Urothelium cell line (cell line): ENCODE measurements at regions not wholly inside any gene's neighbourhood (a gene's known extent, or its start where the extent isn't known, plus 50 kb on each side); places are given as distances from the start of the nearest gene placed in this dataset.
A peak's percentile ranks its signal among the peaks of the same experiment; 100 is the strongest.

Experiments used
- DNase-seq: peaks from one replicate; pipeline ENCODE4 v3.0.0; 2011; ENCODE audit warnings: low spot score, mixed read lengths
- FAIRE-seq: peaks from 2 replicates; lab custom pipeline; 2011; peaks lifted over from hg19 to GRCh38; lab: Jason Lieb, UNC

DNA sequence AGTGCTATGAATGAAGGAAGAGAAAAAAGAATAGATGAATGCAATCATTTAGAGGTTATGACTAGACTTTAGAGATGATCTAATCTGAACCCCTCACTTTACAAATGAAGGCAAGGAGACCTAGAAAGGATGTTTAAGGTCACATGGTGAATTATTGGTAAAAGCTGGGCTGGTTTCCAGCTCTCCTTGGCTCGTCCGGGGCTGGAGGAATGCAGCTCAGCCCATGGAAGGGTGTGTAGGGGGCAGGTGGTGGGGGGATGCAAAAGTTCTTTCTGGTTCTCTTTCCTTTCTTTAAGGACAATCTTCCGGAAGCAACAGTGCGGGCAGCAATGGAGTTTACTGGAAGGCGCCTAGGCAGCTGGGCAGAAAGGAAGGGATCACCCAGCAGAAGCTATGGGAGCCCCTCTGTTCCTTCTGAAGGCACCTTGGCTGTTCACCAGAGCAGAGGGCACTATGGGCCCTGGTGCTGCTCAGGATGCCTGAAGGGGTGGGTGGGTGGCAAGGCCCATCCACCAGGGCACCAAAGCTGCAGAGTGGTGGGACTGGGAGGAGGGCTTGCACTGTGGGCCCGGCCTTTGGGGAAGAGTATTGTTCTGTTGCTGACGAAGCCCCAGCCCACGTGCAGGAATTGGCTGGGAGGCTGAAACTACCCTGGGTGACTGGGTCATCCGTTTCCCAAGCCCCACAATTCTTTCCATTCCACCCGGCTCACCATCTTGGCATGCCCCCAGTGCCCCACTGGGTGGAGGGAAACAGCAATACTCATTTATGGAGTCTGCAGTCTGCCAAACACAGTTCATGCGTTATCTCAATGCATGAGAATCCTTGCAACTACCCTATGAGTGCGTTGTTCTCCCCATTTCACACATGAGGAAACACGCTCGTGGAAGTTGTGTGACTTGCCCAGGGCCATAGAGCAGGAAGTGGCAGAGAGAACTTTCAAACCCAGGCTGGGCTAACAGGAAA is 78.2 kb downstream of the IRF2BPL start:
- DNase-seq: peak; percentile 69
- FAIRE-seq: no peak

DNA sequence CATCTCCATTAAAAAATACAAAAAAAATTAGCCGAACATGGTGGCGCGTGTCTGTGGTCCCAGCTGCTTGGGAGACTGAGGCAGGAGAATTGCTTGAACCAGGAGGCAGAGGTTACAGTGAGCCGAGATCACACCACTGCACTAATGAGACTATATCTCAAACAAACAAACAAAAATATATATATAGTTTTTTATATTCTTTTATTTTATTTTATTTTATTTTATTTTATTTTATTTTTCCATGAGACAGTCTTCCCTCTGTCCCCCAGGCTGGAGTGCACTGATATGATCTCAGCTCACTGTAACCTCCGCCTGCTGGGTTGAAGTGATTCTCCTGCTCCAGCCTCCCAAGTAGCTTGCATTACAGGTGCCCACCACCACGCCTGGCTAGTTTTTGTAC is 79.5 kb downstream of the IRF2BPL start:
- DNase-seq (no peak), FAIRE-seq (no peak)

DNA sequence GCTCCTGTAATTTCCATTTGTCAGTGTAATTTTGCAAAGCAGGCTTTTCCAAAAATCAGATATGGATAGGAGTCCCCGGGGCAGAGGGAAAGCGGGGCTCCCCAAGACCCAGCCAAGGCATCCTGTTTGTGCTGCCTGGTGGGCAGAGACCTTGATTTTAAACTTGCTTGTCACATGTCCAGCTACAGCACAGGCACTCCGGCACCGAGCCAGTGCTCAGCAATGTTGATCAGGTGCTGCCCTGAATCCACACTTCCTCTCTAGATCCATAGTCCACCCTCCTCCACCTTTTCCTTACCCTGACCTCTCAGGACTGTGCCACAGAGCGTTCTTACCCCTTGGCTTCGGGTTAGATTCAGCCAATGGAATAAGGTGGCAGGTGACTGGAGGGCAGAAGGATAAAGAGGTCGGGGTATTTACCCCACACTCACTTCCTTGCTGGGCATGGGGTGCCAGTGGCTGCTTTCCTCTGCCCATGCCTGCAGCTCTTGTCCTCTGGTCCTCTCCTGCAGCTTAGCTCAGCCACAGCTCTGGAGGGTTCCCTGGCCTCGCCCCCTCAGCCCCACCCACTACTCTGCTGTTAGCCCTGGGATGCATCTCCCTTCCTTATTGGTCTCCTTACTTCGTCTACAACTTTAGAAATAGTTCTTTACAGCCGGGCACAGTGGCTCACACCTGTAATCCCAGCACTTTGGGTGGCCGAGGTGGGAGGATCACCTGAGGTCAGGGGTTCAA is 80.1 kb downstream of the IRF2BPL start:
- DNase-seq: no peak
- FAIRE-seq: peak; percentile 40

DNA sequence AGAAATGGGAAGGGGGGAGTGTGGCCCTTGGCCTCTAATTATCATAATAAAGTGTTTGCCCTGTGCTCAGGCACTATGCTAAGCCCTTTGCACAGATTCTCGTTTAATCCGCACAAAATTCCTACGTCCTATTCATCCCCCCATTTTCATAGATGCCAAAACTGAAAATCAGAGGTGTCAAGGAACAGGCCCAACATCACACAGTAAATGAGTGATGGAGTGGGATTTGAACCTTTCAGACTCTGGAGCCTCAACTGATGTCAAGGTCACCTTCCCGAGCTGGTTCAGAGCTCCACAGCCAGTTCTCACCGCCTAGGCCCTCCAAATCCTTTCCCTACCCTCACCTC is 80.7 kb downstream of the IRF2BPL start:
- FAIRE-seq (no peak), DNase-seq (no peak)

DNA sequence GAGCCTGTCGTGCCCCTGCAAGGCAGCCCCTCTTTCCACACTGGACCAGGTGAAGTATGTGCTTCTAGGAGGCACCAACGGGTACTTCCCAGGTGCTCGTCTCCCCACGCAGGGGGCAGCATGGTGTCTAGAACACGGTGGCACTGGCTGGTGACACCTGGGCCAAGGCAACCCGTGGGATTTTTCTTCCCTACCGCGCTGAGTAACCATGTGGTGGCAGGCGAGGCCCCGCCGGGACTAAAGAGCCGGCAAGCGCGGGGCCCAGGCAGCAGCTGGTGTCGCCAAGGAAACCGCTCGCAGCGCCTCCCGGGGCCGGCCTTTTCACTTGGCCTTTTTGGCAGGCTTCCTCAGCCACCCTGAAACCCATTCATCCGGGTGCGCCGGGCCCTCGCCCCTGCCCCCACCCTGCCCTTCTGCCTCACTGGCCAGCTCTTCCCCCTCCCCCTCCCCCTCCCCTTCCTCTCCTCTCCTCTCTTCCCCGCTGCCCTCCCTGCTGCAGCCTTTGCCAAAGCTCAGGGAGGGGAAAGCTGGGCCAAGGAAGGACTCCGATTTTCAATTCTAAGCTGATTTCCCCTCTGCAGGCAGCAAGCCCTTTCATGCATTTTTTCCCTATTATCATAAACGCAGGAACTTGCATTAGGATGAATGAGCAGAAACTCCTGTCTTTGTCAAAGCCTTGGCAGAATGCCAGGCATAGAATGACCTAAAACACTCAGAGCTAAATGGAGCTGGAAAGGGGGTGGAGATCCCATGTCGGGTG is 81.2 kb downstream of the IRF2BPL start:
- FAIRE-seq (peak; percentile 74), DNase-seq (peak; percentile 93)

DNA sequence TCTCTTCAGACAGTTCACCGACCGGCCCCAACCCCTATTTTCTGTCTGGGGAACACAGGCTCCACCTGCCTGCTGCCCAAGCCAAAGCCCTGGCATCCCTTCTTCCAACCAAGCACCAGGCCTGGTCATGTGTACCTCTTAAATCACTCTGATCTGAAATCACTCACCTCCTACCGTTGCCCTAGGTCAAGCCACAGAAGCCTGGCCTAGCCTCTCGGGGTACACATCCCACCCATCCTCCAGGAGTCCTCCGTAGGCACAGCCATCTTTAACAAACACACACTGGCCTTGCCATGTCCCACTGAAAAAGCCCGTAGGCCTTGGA is 81.8 kb downstream of the IRF2BPL start:
- FAIRE-seq: no peak
- DNase-seq: no peak

DNA sequence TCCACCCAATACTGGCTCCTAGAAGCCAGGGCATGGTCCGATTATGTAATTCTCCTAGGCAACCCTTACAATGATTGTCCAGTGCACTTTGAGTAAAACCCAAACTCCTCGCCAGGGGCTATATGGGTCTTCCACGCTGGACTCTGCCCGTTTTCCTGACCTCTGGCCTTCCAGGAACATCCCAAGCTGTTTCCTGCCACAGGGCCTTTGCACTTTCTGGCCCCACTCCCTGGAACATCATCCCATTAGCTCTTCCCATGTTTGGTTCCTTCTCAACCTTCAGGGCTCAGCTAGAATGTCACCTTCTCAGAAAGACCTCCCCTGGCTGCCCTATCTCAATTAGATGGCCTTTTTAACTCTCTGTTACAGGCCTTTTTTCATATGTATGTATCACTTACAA is 85.4 kb downstream of the IRF2BPL start:
- DNase-seq: no peak
- no peak for FAIRE-seq

DNA sequence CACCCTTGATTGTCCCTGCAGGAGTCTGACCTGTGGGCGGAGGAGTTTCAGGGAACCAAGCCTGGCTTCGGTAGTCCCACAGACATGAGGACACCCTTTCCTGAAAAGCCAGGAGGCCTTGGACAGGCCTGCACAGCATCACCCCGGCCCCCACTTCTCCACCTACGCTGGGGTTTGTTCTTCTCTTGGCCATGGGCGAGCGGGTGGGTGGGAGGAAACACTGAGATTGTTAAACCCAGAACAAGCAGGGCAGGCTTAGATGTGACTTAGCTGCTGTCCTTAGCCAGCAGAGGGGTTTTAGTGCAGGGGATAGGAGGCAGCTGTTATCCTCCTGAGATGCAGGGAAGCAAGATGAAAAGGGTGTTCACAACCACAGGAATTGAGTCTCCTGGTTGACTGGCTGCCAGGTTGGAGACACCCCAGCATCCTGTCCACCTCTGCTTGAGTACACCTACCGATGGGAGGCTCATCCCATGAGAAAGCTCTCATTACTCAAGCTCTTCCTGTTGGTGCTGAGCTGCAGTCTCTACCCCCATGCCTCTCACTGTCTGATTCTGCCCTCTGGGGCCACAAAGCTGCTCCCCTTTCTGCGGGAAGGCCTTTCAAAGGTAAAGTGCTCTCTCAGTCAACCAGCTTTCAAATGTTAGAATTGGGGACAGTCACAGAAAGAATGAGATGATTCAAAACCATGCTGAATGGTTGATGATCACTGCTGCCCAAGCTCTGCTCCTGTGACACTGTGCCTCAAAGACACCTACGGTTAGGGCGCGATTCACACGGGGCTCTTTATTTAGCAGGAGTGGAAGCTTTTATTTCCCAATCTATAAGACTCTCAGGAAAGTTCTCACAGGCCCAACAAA is 86.3 kb downstream of the IRF2BPL start:
- DNase-seq (no peak), FAIRE-seq (no peak)

DNA sequence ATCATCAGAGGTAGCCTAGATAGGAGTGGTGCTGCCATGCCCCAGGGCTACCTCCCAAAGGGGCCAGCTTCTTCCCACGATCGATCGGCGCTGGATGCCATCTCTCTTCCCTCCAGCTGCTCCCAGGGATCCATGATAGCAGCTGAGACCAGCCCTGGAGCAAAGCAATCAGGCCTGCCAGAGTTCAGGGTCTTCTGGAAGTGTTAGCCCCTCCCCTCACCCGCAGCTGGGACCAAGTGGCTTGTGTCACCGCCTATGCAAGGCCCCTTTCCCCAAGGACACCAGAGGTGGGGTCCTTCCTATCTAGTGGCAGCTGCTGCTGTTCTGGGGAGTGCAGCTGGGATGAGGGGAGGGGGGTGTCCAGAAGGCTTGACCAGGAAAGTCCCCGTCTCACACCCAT is 87.0 kb downstream of the IRF2BPL start:
- FAIRE-seq (no peak), DNase-seq (no peak)

DNA sequence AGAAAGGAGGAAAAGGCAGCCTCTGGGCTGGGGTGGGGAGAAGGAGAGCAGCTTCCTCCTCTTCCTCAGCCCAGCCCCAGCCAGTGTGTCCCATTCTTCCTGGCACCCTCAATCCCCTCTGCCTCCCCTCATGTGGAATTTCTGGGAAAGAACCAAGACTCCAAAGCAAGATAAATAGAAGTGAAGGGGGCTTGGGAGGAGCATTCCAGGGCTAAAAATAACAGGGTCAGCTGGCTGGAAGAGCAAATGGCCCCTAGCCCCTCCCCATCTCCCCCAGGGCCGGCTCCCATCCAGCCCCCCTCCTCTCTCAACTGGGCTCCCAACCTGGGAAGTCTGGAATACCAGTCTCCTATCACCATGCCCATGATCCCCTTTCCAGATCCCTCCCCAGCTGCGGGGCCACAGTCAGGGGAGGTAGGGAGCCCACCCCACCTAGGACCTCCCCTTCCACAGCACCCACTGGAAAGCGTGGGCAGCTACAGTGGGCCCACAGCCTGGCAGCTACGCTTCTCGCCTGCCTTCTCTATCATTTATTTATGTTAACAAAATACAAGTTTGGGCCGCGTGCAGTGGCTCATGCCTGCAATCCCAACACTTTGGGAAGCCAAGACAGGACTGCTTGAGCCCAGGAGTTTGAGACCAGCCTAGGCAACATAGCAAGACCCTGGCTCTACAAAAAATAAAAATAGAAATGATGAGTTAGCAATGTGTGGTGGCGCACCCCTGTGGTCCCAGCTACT is 88.3 kb downstream of the IRF2BPL start:
- DNase-seq (no peak), FAIRE-seq (no peak)

DNA sequence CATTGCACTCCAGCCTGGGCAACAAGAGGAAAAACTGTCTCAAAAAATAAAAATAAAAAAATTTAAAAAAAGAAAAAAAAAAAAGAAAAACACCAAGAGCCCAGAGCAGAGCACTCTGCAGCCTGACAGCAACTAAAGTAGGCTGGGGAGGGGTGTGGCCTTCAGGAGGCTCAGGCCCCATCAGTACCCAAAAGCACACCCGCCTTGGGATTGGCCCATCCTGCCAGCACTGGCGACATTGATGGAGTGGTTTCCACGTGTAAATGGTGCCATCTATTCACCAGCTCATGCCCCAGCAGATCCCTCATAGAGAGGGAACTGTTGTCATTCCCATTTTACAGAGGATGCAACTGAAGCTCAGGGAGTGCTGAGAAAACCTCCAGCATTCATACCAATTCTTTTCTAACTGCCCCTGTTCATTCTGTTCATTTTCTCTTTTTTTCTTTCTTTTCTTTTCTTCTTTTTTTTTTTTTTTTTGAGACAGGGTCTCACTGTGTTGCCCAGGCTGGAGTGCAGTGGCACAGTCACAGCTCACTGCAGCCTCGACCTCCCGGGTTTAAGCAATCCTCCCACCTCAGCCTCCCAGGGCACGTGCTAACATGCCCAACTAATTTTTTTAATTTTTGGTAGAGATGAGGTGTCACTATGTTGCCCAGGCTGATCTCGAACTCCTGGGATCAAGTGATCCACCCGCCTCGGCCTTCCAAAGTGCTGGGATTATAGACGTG is 89.3 kb downstream of the IRF2BPL start:
- DNase-seq: no peak
- FAIRE-seq: peak; percentile 32

DNA sequence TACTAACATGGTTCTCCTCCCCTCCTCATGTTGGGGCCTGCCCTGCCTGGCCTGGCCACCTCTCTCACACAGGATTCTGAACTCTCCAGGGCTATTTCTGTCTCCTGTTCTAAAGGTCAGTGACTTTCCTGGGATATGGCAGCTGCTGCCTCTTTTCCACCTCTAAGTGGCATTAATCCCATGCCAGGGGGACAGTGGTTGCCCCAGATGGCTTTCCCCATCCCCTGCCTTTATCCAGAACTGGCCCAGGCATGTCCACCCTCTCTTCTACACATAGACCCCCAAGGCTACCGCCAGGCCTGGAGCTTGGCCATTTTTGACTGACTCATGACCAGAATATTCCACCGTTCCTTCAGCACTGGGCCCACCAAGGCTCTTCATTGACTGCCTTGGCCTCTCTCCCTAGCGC is 90.4 kb downstream of the IRF2BPL start:
- FAIRE-seq (peak; percentile 72), DNase-seq (peak; percentile 35)

DNA sequence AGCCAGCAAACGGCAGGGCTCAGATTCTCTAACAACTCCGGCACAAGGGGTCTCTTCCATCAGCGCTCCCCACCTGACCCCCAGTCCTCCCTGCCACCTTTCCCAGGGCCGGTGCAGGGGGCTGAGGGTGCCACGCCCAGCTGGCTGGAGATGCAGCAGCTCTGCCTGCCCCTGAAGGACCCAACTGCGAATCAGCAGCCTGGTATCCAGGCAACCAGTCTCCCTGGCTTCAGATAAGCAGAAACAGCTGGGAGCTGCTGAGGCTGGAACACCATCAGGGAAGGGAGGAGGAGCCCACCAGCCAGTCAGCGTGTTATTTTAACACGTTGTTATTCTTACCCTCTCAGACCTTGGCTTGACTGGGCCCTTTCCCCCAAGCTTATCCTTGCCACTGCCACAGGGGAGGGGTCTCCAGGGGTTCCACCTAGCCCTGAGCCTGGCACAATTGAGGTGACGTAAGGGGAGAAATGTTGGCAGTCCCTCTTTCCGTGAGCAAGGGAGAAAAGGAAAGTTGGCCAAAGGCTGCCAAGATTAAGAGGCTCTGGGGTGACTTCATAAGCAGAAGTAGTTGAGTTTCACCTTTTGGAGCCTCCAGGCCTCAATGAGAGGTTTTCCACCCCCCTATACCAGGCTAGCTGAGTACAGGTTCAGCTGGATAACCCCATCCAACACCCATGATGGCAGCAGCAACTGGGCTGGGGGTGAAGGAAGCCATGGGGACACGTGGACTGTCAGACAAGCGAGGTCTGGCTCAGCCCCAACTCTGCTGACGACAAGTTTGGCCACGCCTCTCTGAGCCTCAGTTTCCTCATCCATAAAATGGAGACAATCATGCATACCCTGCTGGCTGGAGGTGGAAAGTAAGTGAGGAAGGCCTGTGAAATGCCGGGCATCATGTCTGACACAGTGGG is 91.1 kb downstream of the IRF2BPL start:
- FAIRE-seq (peak; percentile 40), DNase-seq (peak; percentile 66)

DNA sequence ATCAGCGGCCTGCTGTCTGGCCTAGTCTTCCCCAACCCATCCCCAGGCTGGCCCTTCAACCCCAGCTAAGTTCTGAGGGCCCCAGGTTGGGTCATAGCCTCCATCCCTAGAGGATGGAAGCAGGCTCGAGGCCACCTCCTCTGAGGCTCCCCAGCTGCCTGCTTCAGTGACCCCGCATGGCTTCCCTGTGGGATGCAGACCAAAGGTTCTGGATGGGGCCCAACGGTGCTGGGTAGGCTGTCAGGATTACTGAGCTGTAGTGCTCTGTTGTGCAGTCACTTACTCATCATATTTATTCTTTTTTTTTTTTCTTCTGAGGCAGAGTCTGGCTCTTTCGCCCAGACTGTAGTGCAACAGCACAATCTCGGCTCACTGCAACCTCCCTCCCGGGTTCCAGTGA is 92.0 kb downstream of the IRF2BPL start:
- no peak for FAIRE-seq
- DNase-seq: no peak

DNA sequence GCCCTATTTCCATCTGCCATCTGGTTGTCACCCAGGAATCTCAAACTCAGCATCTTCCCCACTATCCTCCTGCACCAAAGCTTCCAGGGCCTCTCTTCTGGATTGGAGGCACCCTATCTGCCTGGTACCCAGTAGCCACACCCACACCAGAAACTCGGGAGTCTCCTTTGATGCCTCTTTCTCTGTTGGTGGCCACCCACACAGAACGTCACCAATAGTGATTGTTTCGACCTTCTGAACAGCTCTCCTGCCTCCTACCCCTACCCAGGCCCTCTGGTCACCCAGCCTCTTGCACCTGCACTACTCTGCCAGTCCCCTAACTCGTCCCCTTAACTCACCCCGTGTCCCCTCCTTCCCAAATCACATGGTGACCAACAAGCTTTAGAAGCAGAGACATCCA is 95.0 kb downstream of the IRF2BPL start:
- no peak for DNase-seq
- FAIRE-seq: no peak

DNA sequence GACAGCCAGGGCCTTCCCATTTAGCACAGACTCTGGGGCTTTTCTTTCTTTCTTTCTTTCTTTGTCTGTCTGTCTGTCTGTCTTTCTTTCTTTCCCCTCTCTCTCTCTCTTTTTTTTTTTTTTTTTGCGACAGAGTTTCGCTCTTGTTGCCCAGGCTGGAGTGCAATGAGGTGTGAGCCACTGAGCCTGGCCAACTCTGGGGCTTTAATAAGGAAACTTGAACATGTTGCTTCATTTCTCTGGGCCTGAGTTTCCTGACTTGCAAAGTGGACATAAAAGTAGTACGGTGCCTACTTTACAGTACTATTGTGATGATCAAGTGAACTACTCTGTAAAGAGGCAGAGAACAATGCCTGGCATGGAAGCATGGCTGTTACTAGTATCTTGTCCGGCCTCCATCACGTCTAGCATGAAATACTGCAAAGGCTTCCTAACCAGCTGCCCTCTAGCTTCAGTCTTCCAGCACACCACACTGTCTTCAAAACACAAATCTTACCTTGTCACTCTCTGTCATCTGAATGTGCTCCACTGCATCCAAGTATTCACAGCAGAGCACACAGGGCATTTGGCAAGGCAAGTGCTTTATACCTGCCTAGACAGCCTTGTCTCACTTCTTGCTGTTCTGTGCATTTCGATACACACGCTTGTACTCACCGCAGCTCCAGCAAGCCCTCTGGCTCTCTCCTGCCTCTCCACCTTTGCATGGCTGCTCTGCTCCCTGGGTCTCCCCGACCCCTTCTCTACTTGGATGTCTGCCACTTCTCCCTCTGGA is 96.7 kb downstream of the IRF2BPL start:
- DNase-seq (no peak), FAIRE-seq (peak; percentile 93)

DNA sequence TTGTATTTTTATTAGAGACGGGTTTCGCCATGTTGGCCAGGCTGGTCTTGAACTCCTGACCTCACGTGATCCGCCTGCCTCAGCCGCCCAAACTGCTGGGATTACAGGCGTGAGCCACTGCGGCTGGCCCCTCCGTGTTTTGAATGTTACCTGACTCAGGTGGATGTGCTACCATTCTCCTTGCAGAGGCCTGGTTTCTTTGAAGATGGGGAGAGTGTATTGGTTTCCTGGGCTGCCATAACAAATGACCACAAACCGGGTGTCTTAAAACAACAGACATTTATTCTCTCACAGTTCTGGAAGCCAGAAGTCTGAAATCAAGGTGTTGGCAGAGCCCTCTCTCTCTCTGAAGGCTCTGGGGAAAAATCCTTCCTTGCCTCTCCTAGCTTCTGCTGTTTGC is 98.0 kb downstream of the IRF2BPL start:
- DNase-seq (no peak), FAIRE-seq (no peak)
